ENCODE measurements at regions not wholly inside any gene's neighbourhood (a gene's known extent, or its start where the extent isn't known, plus 50 kb on each side); places are given as distances from the start of the nearest gene placed in this dataset.

GRCh38 chr5:67248703-67249589 is 52.3 kb upstream of the CD180 start:
- ChIA-PET CTCF (interaction anchor here (0.7 kb wide), 1 partner anchor 1161 kb away, joined by 3 read pairs; no protein-coding TSS in a partner anchor), POLR2A (interaction anchor here (0.6 kb wide), 1 partner anchor 907 kb away, joined by 6 read pairs; no protein-coding TSS in a partner anchor)

- POLR2A ChIA-PET: no interaction called here
- CTCF ChIA-PET: interaction anchor here (1.0 to 1.8 kb wide), 3 partner anchors 24 to 1158 kb away, joined by 3 to 4 read pairs (median 3); no protein-coding TSS in a partner anchor
These were observed 50.1 kb upstream of the CD180 start for GRCh38 chr5:67246546-67247268.

Data from activated CD8-positive, alpha-beta memory T cell treated with anti-CD3 and anti-CD28 coated beads for 36 hours (primary cell).